Panc1 (cell line): ENCODE measurements at regions not wholly inside any gene's neighbourhood (a gene's known extent, or its start where the extent isn't known, plus 50 kb on each side); places are given as distances from the start of the nearest gene placed in this dataset.

Experiments used
- CTCF ChIP-seq: fragments of 450-650 bp; IDR thresholded peaks from 2 replicates; pipeline ENCODE4 v1.5.1; 2017; ENCODE audit warnings: mild to moderate bottlenecking
- POLR2AphosphoS5 ChIP-seq: IDR thresholded peaks from 2 replicates; pipeline ENCODE4 v1.6.1; 2012; ENCODE audit warnings: mild to moderate bottlenecking, low read depth, low read length, moderate library complexity
- REST ChIP-seq, 2 experiments: IDR thresholded peaks; 2 replicates each; pipeline ENCODE4 v1.6.1; 2011 to 2012; ENCODE audit warnings: low read depth in 2 of 2, control low read depth in 1 of 2, low read length in 1 of 2, mild to moderate bottlenecking in 1 of 2, moderate library complexity in 1 of 2; ENCODE audit not compliant: insufficient read depth in 1 of 2

- TF ChIP-seq CTCF (no peak), POLR2AphosphoS5 (no peak), REST (IDR thresholded peaks at IDR 0.05; ENCODE audit: insufficient read depth in 1 of 2, low read depth in 2 of 2, low read length in 1 of 2) (no peak)
Observed at GRCh38 chr2:188884046-188884445, 90.1 kb upstream of the COL3A1 start.
